HUES6 (cell line): ENCODE measurements at regions not wholly inside any gene's neighbourhood (a gene's known extent, or its start where the extent isn't known, plus 50 kb on each side); places are given as distances from the start of the nearest gene placed in this dataset.
"Not testable (repeated sequence)": the region's sequence is repeated elsewhere in the genome, so short reads cannot be mapped to it uniquely, and the experiment has no call there.

Experiments
- H3K27ac ChIP-seq: 2 replicates; pipeline ENCODE4 v1.7.0; 2013; ENCODE audit warnings: low read depth, mild to moderate bottlenecking, low read length, inconsistent platforms
- H3K27me3 ChIP-seq: 2 replicates; pipeline ENCODE4 v1.6.1; 2013; ENCODE audit warnings: low read length; ENCODE audit not compliant: control insufficient read depth, insufficient read depth
- H3K36me3 ChIP-seq: 2 replicates; pipeline ENCODE4 v1.6.1; 2013; ENCODE audit warnings: low read length; ENCODE audit not compliant: control insufficient read depth, insufficient read depth
- H3K4me1 ChIP-seq: 2 replicates; pipeline ENCODE4 v1.6.1; 2013; ENCODE audit warnings: low read length; ENCODE audit not compliant: control insufficient read depth, insufficient read depth
- H3K4me3 ChIP-seq: 2 replicates; pipeline ENCODE4 v1.5.1; 2013; ENCODE audit warnings: low read depth, low read length
- H3K9ac ChIP-seq: one replicate; pipeline ENCODE4 v1.6.1; 2013; ENCODE audit warnings: mild to moderate bottlenecking, low read length
- H3K9me3 ChIP-seq: 2 replicates; pipeline ENCODE4 v1.6.1; 2013; ENCODE audit warnings: low read depth, low read length; ENCODE audit not compliant: control insufficient read depth, insufficient read depth

DNA sequence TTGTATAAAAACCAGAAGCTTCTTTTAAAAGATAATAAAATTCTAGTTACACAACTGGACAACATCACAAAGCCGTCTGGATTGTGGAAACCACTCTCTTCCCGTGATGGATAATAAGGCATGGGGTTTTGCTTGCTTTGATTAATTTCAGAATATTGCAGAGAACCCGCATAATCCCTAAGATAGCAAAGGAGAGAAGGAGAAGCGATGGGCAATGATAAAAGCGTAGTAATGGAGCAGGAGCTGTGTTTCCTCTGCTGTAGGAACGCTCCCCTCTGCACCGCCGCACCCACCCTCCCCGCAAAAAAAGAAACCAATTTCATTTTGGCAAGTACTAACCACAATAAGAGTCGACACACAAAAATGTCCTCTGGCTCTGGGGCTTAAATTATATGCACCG, 340.9 kb upstream of the PSMD7 start:
- Histone ChIP-seq H3K36me3 (no peaks in the 10 kb centered on the region), H3K27ac (no peak overlapping the region), H3K4me3 (no peak overlapping the region), H3K4me1 (no peaks in the 10 kb centered on the region), H3K9ac (no peak overlapping the region), H3K9me3 (no peaks in the 10 kb centered on the region), H3K27me3 (no peaks in the 10 kb centered on the region)

DNA sequence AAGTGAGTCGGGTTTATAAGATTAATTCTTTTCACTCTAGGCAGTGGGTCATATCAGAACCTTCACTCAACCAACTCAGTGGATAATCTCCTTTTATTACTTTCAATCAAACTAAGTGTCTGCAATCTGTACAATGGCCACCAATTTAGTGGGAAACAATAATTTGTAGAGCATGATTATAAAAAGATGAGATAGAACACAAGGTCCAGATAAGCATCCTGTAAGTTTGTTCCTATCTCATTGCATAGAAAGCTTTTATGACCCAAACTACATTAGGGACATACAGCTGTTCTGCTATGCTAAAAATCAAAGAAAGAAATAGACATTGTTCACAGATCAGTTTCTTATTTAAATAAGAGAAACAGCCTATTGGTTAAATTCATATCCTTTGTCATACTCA, 341.4 kb upstream of the PSMD7 start:
- no peaks in the 10 kb centered on the region for H3K9me3 ChIP-seq
- no peaks in the 10 kb centered on the region for H3K27me3 ChIP-seq
- H3K36me3 ChIP-seq, result no peaks in the 10 kb centered on the region
- H3K9ac ChIP-seq, result no peak overlapping the region
- no peaks in the 10 kb centered on the region for H3K4me1 ChIP-seq
- no peak overlapping the region for H3K4me3 ChIP-seq
- H3K27ac ChIP-seq, result no peak overlapping the region

DNA sequence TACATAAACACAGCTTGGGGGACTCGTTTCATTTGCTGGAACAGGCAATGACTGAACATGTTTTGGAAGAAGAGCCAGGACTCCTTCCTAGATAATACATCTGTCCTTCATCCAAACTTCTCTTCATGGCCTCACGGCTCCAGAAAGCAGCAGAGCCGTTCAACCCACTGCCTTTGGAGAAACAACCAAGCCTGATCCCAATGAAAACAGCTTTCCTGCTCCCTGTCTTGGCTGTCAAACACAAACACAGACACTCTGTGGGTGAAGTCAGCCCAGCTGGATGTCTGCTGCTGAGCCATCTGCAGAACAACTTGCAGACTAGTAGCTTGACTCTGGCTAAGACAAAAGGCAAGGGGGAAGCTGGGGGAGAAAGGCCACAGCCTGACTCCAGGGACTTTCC, 345.1 kb upstream of the PSMD7 start:
- Histone ChIP-seq H3K9me3 (no peaks in the 10 kb centered on the region), H3K9ac (no peak overlapping the region), H3K36me3 (no peaks in the 10 kb centered on the region), H3K27me3 (no peaks in the 10 kb centered on the region), H3K4me1 (no peaks in the 10 kb centered on the region), H3K27ac (no peak overlapping the region), H3K4me3 (no peak overlapping the region)

GRCh38 chr16:73949574-73950320, 346.9 kb upstream of the PSMD7 start:
- no peak overlapping the region for H3K9ac ChIP-seq
- H3K4me3 ChIP-seq, result no peak overlapping the region
- H3K9me3 ChIP-seq, result no peaks in the 10 kb centered on the region
- H3K27me3 ChIP-seq, result no peaks in the 10 kb centered on the region
- H3K36me3 ChIP-seq, result no peaks in the 10 kb centered on the region
- H3K27ac ChIP-seq, result no peak overlapping the region
- no peaks in the 10 kb centered on the region for H3K4me1 ChIP-seq

- Histone ChIP-seq H3K4me3 (no peak overlapping the region), H3K27me3 (no peaks in the 10 kb centered on the region; the same call in 1 of the 2 replicates)
These were observed 351.0 kb upstream of the PSMD7 start for GRCh38 chr16:73945631-73946030.

DNA sequence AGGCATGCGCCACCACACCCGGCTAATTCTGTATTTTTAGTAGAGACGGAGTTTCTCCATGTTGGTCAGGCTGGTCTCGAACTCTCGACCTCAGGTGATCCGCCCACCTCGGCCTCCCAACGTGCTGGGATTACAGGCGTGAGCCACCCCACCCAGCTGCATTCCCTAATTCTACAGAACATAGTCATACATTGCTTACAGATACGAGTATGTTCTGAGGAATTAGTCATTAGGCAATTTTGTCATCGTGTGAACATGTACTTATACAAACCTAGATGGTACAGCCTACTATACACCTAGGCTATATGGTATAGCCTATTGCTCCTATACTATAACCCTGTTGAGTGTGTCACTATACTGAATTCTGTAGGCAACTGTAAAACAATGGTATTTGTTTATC, 353.4 kb upstream of the PSMD7 start:
- not testable (repeated sequence) for H3K27ac ChIP-seq, H3K4me1 ChIP-seq, H3K36me3 ChIP-seq, H3K9ac ChIP-seq, H3K4me3 ChIP-seq, H3K9me3 ChIP-seq, H3K27me3 ChIP-seq

More at GRCh38 chr16:73945631-73946030, 351.0 kb upstream of the PSMD7 start:
- H3K4me1 ChIP-seq, result no peaks in the 10 kb centered on the region
- H3K9me3 ChIP-seq, result no peaks in the 10 kb centered on the region
- H3K27ac ChIP-seq, result no peak overlapping the region
- H3K9ac ChIP-seq, result no peak overlapping the region
- no peaks in the 10 kb centered on the region for H3K36me3 ChIP-seq

DNA sequence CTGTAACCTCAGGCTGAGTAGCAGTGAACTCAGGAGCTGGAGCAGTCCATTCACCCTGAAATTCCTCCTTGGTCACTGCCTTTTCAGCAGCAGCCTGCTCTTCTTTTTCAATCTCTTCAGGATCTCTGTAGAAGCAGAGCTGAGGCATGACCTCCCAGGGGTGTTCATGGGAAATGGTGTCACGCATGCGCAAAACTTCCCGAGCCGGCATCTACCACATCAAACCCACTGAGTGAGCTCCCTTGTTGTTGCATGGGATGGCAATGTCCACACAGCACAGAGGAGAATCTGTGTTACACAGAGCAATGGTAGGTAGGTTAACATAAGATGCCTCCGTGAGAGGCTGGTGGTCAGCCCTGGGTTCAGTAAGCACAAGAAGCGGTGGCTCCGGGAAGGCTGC, 355.8 kb upstream of the PSMD7 start:
- H3K27ac ChIP-seq, H3K4me3 ChIP-seq: not testable (repeated sequence)

DNA sequence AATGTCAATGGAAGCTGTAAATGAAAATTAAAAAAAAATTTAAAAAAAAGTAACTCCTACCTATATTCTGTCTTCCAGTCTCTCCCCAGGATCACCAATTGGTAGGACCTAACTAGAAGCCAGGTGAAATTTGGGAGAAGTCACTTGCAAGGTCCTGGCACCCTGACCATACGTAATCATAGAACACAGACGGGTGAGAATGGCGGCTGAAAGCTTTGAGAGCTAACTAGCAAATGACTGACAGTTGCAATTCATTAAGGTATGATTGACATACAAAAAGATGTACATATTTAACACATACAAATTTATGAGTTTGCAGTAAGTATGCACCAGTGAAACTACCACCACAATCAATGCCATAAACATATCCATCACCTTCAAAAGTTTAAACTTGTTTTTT, 372.7 kb upstream of the PSMD7 start:
- no peaks in the 10 kb centered on the region for H3K4me1 ChIP-seq
- no peaks in the 10 kb centered on the region for H3K36me3 ChIP-seq
- no peaks in the 10 kb centered on the region for H3K27me3 ChIP-seq
- H3K9ac ChIP-seq, result no peak overlapping the region
- peaks cover 12% of the 10 kb centered on the region; the same call in 1 of the 2 replicates for H3K9me3 ChIP-seq
- no peak overlapping the region for H3K4me3 ChIP-seq
- no peak overlapping the region for H3K27ac ChIP-seq

More for the DNA sequence above, 355.8 kb upstream of the PSMD7 start:
- H3K9ac ChIP-seq, H3K36me3 ChIP-seq, H3K9me3 ChIP-seq, H3K27me3 ChIP-seq, H3K4me1 ChIP-seq: not testable (repeated sequence)

DNA sequence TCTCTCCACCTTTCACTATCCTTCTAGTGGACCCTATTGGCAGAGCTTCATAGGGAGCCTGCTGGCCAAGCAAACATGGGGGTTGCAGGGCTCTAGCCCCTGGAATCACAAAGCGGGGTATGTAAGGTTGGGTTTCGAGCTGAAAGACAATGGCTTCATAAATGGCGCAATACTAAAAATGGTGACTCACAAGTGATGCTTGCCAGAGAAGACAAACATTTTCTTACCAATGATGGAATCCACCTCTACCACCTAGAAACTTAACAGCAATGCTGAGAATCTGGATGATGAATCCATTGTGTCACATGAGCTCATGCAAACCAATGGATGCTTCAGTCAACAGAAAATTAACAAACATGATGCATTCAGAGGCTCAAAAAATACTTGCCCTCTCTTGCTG, 375.3 kb upstream of the PSMD7 start:
- Histone ChIP-seq H3K4me3 (no peak overlapping the region), H3K4me1 (no peaks in the 10 kb centered on the region), H3K36me3 (no peaks in the 10 kb centered on the region), H3K27ac (no peak overlapping the region), H3K9me3 (no peaks in the 10 kb centered on the region), H3K27me3 (no peaks in the 10 kb centered on the region), H3K9ac (no peak overlapping the region)

DNA sequence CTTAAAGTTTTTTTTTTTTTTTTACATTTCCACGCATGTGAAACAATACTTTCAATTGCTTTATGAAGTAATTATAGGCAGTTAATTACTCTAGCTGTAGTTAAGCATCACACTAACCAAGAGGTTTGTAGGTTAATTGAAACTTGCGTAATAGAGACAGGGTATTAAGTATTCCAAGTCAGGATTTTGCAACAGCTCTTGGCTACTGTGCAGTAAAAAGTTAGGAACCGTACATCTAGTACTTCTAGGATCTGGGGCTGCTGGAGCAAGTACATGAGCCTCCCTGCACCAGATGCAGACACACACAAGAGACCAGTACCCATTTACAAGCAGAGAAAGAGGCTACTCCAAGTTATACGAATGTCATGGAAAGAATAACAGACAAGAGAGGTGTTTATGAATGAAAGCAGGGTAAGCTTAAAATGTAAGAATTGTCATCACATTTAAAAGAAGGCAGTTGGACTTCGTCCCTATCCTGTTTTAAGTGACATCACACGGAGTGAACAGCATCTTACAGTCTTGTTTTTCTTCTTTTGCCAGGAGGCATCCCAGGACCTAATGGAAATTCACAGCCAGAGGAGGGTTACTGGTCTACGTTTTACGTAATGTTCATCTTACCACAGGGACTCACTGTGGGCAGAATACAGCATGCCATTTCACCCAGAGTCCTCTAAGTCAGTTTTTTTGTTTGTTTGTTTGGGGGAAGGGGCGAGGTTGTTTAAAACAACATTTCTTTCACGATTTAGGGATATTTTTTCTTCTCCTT, 379.6 kb upstream of the PSMD7 start:
- no peak overlapping the region for H3K9ac ChIP-seq
- no peaks in the 10 kb centered on the region for H3K9me3 ChIP-seq
- no peaks in the 10 kb centered on the region for H3K27me3 ChIP-seq
- no peak overlapping the region for H3K27ac ChIP-seq
- H3K4me1 ChIP-seq, result peaks cover 8% of the 10 kb centered on the region
- H3K36me3 ChIP-seq, result no peaks in the 10 kb centered on the region
- no peak overlapping the region for H3K4me3 ChIP-seq

GRCh38 chr16:73915935-73916334, 380.7 kb upstream of the PSMD7 start:
- Histone ChIP-seq H3K27me3 (no peaks in the 10 kb centered on the region), H3K4me3 (no peak overlapping the region), H3K4me1 (peaks cover 8% of the 10 kb centered on the region), H3K36me3 (no peaks in the 10 kb centered on the region), H3K27ac (no peak overlapping the region), H3K9me3 (no peaks in the 10 kb centered on the region), H3K9ac (no peak overlapping the region)
